ENCODE measurements at regions not wholly inside any gene's neighbourhood (a gene's known extent, or its start where the extent isn't known, plus 50 kb on each side); places are given as distances from the start of the nearest gene placed in this dataset.

- 68 to 74% methylated on average over 3 of the region's 3 CpGs for WGBS, 2 donors
- DNase-seq (ENCODE audit: low spot score in 2 of 2): no peak
- no peak overlapping the region for H3K4me3 ChIP-seq (ENCODE audit: low read depth, poor library complexity, severe bottlenecking)
- TF ChIP-seq CTCF (IDR thresholded peaks at IDR 0.05): no peak
- no peak for TF ChIP-seq POLR2A (IDR thresholded peaks at IDR 0.05)
- intact Hi-C loops (cut with DNase I; ENCODE audit: low total_unique reads): no loop called here
These were observed 51.4 kb upstream of the SGCG start for GRCh38 chr13:23129331-23129730.

All from lower leg skin (tissue), 4 donors.